Kidney capillary endothelial cell (primary cell): ENCODE measurements at regions not wholly inside any gene's neighbourhood (a gene's known extent, or its start where the extent isn't known, plus 50 kb on each side); places are given as distances from the start of the nearest gene placed in this dataset.
"Not testable (repeated sequence)": the region's sequence is repeated elsewhere in the genome, so short reads cannot be mapped to it uniquely, and the experiment has no call there.

Source experiments
- DNase-seq: peaks from one replicate; pipeline ENCODE4 v3.0.0-alpha.2; 2018; ENCODE audit warnings: low spot score

DNA sequence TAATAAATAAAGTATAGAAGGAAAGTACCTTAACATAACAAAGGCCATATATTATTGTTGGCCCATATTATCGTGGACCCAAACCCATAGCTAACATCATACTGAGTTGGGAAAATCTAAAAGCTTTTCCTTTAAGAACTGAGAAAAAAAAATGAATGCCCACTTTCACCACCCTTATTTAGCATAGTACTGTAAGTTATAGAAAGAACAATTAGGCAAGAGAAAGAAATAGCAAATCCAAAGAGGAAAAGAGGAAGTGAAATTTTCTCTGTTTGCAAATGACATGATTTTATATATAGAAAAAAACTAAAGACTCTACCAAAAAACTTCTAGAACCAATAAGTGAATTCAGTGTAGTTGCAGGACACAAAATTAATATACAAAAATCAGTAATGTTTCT lies 1854.6 kb downstream of the PCDH7 start:
- DNase-seq: no peak

DNA sequence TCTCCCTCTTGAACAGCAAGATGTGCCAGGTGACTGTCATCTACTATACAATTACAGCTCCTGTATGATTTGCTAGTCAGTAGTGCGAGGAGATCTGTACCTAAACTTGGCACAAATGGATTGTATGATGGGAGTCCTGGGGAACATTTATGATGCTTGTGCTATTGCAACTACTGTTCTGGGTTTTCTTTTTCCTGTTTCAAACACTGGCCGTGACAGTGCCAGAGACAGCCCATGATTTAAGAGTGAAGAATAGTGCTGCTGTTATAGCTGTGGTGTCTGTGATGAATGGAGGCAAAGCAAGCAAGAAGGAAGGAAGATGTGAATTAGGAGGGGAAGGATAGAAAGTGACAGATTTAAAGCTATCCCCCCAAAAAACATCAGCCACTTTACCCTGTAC lies 1868.9 kb downstream of the PCDH7 start:
- no peak for DNase-seq

DNA sequence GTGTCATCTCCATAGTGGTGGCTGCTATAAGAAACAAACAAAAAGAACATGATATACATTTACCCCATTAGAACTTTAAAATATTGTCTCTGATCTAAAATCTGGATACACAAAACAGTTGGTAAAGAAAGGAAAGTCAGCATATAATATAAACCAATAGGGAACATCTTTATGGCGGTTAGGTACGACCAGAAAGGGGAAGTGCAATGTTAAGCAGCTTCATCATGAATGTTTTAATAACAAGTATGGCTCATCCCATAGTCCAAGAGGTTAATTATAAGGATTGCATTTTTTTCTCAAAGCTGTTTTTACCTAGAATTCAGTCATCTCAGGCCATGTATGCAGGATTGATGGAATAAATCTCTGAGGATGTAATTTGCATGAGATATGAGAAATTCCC lies 1869.7 kb downstream of the PCDH7 start:
- no peak for DNase-seq

GRCh38 chr4:32597354-32597753 lies 1877.2 kb downstream of the PCDH7 start:
- no peak for DNase-seq

DNA sequence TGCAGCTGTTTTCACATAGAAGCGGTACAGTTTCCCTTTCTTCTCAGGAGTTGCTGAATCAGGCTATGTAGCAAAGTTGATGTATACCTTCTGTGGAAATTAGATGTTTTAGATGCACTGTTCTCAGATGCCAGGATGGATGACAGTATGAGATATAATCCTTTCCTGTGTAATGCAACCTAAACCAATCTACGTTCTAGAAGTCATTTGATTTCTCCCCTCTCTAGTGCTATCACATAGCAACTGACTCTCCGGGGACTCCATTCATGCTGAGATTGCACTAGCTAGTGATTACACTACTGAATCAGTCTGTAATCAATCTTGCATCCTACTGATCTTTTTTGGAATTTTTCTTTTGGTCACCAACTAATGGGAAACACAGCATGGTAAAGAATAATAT lies 1881.7 kb downstream of the PCDH7 start:
- no peak for DNase-seq

DNA sequence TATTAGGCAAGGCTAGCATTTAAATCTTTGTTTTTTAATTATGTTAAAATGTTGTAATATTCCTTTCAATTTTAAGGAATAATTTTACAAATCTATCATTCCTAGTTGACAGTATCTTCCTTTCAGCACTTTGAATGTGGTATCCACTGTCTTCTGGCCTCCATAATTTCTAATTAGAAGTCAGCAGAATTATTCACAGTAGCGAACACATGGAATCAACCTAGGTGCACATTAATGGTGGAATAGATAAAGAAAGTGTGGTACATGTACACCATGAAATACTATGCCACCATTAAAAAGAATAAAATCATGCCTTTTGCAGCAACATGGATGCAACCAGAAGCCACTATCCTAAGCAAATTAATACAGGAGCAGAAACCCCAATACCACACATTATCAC lies 1887.8 kb downstream of the PCDH7 start:
- DNase-seq: no peak

GRCh38 chr4:32624943-32625603 lies 1904.9 kb downstream of the PCDH7 start:
- no peak for DNase-seq

- DNase-seq: no peak
These were observed 1905.6 kb downstream of the PCDH7 start for GRCh38 chr4:32625687-32626337.

GRCh38 chr4:32631831-32632230 lies 1911.7 kb downstream of the PCDH7 start:
- DNase-seq: no peak

DNA sequence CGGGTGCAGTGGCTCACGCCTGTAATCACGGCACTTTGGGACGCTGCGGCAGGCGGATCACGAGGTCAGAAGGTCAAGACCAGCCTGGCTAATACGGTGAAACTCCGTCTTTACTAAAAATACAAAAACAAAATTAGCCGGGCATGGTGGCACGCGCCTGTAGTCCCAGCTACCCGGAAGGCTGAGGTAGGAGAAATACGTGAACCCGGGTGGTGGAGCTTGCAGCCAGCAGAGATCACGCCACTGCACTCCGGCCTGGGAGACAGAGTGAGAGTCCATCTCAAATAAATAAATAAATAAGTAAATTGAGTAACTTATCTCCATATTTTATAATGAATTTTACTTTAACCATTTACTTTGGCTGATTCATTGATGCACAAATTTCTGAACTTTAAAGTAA lies 1913.3 kb downstream of the PCDH7 start:
- no peak for DNase-seq

GRCh38 chr4:32645653-32646052 lies 1925.5 kb downstream of the PCDH7 start:
- DNase-seq: no peak

- no peak for DNase-seq
These were observed 1937.8 kb downstream of the PCDH7 start for GRCh38 chr4:32658019-32658418.

DNA sequence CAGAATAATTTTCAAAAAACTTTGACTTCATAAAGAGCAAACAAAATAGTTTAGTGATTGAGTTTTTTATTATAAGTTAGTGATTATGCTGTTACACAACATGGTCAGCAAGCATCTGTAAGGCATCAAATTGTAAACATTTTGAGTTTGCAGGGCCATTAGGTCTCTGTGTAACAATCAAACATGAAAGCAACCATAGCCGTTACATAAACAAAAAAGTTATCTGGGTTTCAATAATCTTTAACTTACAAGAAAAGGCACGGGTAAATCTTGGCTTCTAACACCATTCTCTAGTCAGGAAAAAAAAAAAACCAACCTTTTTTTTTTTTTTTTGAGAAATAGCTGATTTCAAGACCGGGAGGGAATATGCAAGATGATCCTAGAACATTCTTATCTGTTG lies 1941.1 kb downstream of the PCDH7 start:
- no peak for DNase-seq

- no peak for DNase-seq
These were observed 1942.6 kb downstream of the PCDH7 start for GRCh38 chr4:32662803-32663202.

- DNase-seq: no peak
These were observed 1952.2 kb downstream of the PCDH7 start for GRCh38 chr4:32672359-32672758.

DNA sequence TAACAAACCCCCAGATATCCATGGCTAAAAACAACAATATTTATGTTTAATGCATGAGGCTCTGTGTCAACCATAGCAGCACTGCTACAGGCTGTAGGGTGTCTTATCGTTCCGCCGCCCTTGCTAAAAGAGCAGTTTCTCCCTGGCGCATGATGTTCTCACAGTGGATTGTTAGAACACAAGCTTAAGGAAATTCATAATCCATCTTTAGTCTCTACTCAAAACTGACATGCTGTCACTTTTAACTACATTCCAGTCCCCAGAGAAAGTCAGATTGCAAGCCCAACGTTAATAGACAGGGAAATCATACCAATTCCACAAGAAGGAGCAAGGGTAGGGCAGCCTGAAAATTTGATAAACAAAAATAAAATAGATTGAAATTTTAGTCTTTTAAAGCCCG lies 1960.8 kb downstream of the PCDH7 start:
- DNase-seq: no peak

DNA sequence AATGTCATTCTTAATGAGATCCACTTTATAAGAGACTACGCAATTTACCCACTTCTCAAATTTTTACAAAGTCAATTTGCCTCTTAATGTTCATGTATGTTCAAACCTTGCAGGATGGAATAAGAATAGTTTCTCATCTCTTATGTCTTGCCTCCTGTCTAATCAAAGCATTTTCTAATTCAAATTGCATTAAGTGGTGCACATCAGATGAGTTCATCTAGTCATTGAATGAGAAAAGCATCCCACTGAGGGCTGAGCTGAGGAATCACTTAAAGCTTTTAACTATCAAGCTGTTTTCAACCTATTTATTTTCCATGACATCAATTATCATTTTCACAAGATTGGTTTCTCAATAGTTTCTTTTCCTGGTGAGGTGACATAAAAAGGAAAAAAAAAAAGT lies 1964.0 kb downstream of the PCDH7 start:
- no peak for DNase-seq

DNA sequence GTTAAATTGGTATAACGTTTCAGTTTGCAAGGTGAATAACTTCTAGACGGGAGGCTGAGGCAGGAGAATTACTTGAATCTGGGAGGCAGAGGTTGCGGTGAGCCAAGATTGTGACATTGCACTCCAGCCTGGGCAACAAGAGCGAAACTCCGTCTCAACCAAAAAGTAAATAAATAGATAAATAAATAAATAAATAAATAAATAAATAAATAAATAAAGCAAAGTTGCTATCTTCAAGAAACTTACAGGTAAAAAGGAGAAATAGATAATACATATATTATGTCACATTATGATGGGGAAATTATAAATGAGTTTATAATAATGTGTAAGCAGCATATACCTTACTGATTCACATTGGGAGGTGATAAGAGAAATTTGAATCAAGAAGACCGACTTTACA lies 1966.0 kb downstream of the PCDH7 start:
- no peak for DNase-seq

DNA sequence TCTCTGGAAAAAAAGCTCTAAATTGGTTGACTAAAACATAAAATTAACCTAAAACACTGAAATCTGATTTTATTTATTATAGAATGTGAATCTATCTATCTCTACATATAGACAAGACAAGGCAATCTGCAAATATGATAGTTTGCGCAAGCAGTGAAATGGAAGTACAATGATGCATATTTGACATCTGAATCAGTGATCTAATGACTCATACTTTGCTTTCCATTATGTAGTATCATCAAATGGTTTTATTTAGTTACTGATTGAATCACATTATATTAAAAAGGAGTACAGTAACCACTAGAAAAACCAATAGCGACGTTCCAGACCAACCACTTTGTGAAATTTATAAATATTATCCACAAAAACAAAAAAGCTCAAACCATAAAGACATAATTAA lies 1969.3 kb downstream of the PCDH7 start:
- no peak for DNase-seq

- DNase-seq: no peak
These were observed 1977.2 kb downstream of the PCDH7 start for GRCh38 chr4:32697281-32697814.

- DNase-seq: no peak
These were observed 1980.7 kb downstream of the PCDH7 start for GRCh38 chr4:32700838-32701237.

DNA sequence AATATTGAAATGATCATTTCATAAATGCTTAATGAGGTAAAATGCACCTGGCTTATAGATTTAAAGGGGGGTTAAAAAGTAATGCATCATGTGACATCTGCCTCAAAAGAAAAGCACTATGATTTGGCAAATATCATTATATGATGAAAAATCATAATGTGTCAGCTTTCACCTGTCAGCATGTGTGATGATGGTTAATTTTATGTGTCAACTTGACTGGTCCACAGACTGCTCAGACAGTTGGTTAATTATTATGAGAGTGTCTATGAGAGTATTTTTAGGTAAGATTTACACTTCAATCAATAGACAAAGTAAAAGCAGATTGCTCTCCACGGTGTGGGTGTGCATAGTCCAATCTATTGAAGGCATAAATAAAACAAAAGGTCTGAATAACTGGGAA lies 1986.7 kb downstream of the PCDH7 start:
- no peak for DNase-seq

GRCh38 chr4:32716090-32716620 lies 1996.0 kb downstream of the PCDH7 start:
- not testable (repeated sequence) for DNase-seq
